ENCODE measurements at regions not wholly inside any gene's neighbourhood (a gene's known extent, or its start where the extent isn't known, plus 50 kb on each side); places are given as distances from the start of the nearest gene placed in this dataset.

DNA sequence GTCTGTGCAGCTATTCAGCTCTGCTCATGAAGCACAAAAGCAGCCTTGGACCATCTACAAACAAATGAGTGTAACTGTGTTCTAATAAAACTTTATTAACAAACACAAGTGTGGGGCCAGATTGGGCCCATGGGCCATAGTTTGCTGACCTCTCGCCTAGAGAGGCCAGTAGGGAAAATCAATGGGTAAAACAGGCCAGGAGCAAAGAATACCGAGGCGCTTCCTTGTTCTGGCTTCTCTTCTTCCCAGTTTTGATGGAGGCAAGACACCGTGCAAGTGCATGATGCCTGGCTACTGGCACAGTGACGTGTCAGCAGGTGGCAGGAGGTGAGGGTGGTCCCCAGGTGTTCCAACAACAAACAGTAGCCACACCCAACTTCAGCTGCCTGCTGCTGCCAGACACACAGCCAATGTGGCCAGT, 94.3 kb upstream of the SDK1 start:
- TF ChIP-seq EZH2 (IDR thresholded peaks at IDR 0.05; ENCODE audit: borderline replicate concordance) (no peak), CTCF (IDR thresholded peaks at IDR 0.05; ENCODE audit: poor library complexity) (no peak), EZH2phosphoT487 (IDR thresholded peaks at IDR 0.05; ENCODE audit: low read depth, severe bottlenecking, unreplicated experiment) (no peak)
- Histone ChIP-seq H3K27ac (no peak overlapping the region), H3K79me2 (no peaks in the 10 kb centered on the region), H2AFZ (no peak overlapping the region), H3K4me1 (ENCODE audit: insufficient read depth) (no peaks in the 10 kb centered on the region), H3K9me2 (replicated peaks; ENCODE audit: insufficient read depth) (no peaks in the 10 kb centered on the region), H3K27me3 (no peaks in the 10 kb centered on the region), H3K4me2 (no peak overlapping the region), H3K36me3 (replicated peaks; ENCODE audit: insufficient read depth, low read depth) (no peaks in the 10 kb centered on the region), H3K9me3 (ENCODE audit: low read depth) (no peaks in the 10 kb centered on the region), H3K4me3 (no peak overlapping the region), H4K20me1 (ENCODE audit: insufficient read depth, poor library complexity, severe bottlenecking) (no peaks in the 10 kb centered on the region)
- 91% methylated on average over 5 of the region's 5 CpGs for WGBS (ENCODE audit: low lambda C conversion rate, missing lambda C conversion rate)
- DNase-seq (ENCODE audit: low spot score), result no peak

GRCh38 chr7:3207387-3207902, 93.6 kb upstream of the SDK1 start:
- Histone ChIP-seq H3K4me2 (no peak overlapping the region), H4K20me1 (ENCODE audit: insufficient read depth, poor library complexity, severe bottlenecking) (no peaks in the 10 kb centered on the region), H3K27me3 (no peaks in the 10 kb centered on the region), H2AFZ (no peak overlapping the region), H3K4me1 (ENCODE audit: insufficient read depth) (no peaks in the 10 kb centered on the region), H3K9me2 (replicated peaks; ENCODE audit: insufficient read depth) (no peaks in the 10 kb centered on the region), H3K4me3 (no peak overlapping the region), H3K36me3 (replicated peaks; ENCODE audit: insufficient read depth, low read depth) (no peaks in the 10 kb centered on the region), H3K27ac (no peak overlapping the region), H3K9me3 (ENCODE audit: low read depth) (no peaks in the 10 kb centered on the region), H3K79me2 (no peaks in the 10 kb centered on the region)
- no peak for TF ChIP-seq EZH2phosphoT487 (IDR thresholded peaks at IDR 0.05; ENCODE audit: low read depth, severe bottlenecking, unreplicated experiment)
- TF ChIP-seq EZH2 (IDR thresholded peaks at IDR 0.05; ENCODE audit: borderline replicate concordance), result no peak
- no peak for TF ChIP-seq CTCF (IDR thresholded peaks at IDR 0.05; ENCODE audit: poor library complexity)
- DNase-seq (ENCODE audit: low spot score), result no peak
- 55% methylated on average over 11 of the region's 11 CpGs for WGBS (ENCODE audit: low lambda C conversion rate, missing lambda C conversion rate)

GRCh38 chr7:3210531-3210930, 90.5 kb upstream of the SDK1 start:
- no peaks in the 10 kb centered on the region for H3K36me3 ChIP-seq (replicated peaks; ENCODE audit: insufficient read depth, low read depth)
- H3K27me3 ChIP-seq, result no peaks in the 10 kb centered on the region
- H3K79me2 ChIP-seq, result no peaks in the 10 kb centered on the region
- no peak overlapping the region for H3K4me3 ChIP-seq
- H3K4me1 ChIP-seq (ENCODE audit: insufficient read depth), result peaks cover 3% of the 10 kb centered on the region
- no peak overlapping the region for H2AFZ ChIP-seq
- no peak overlapping the region for H3K27ac ChIP-seq
- DNase-seq (ENCODE audit: low spot score), result no peak
- no peaks in the 10 kb centered on the region for H4K20me1 ChIP-seq (ENCODE audit: insufficient read depth, poor library complexity, severe bottlenecking)
- WGBS (ENCODE audit: low lambda C conversion rate, missing lambda C conversion rate), result 86% methylated on average over 2 of the region's 2 CpGs
- TF ChIP-seq CTCF (IDR thresholded peaks at IDR 0.05; ENCODE audit: poor library complexity), result no peak
- TF ChIP-seq EZH2 (IDR thresholded peaks at IDR 0.05; ENCODE audit: borderline replicate concordance), result no peak
- TF ChIP-seq EZH2phosphoT487 (IDR thresholded peaks at IDR 0.05; ENCODE audit: low read depth, severe bottlenecking, unreplicated experiment), result no peak
- H3K4me2 ChIP-seq, result no peak overlapping the region
- H3K9me3 ChIP-seq (ENCODE audit: low read depth), result no peaks in the 10 kb centered on the region
- no peaks in the 10 kb centered on the region for H3K9me2 ChIP-seq (replicated peaks; ENCODE audit: insufficient read depth)

DNA sequence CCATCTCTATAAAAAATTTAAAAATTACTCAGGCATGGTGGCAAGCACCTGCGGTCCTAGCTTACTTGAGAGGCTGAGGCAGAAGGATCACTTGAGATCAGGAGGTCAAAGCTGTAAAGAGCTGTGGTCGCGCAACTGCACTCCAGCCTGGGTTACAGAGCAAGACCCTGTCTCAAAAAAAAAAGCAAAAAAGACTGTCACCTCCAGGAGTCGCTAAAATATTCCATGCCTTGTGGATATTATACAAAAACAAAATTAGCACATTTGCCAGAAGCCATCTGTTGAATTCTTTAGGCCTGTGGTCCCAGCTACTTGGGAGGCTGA, 87.0 kb upstream of the SDK1 start:
- TF ChIP-seq EZH2 (IDR thresholded peaks at IDR 0.05; ENCODE audit: borderline replicate concordance) (no peak), CTCF (IDR thresholded peaks at IDR 0.05; ENCODE audit: poor library complexity) (no peak), EZH2phosphoT487 (IDR thresholded peaks at IDR 0.05; ENCODE audit: low read depth, severe bottlenecking, unreplicated experiment) (no peak)
- DNase-seq (ENCODE audit: low spot score), result no peak
- Histone ChIP-seq H4K20me1 (ENCODE audit: insufficient read depth, poor library complexity, severe bottlenecking) (no peaks in the 10 kb centered on the region), H3K4me2 (no peak overlapping the region), H3K27me3 (no peaks in the 10 kb centered on the region), H3K27ac (no peak overlapping the region), H3K79me2 (no peaks in the 10 kb centered on the region), H3K9me3 (ENCODE audit: low read depth) (no peaks in the 10 kb centered on the region), H3K4me3 (no peak overlapping the region), H3K4me1 (ENCODE audit: insufficient read depth) (peaks cover 9% of the 10 kb centered on the region), H3K9me2 (replicated peaks; ENCODE audit: insufficient read depth) (no peaks in the 10 kb centered on the region), H2AFZ (no peak overlapping the region), H3K36me3 (replicated peaks; ENCODE audit: insufficient read depth, low read depth) (no peaks in the 10 kb centered on the region)
- WGBS (ENCODE audit: low lambda C conversion rate, missing lambda C conversion rate), result 82% methylated on average over 4 of the region's 4 CpGs
